Iris pigment epithelial cell (primary cell): ENCODE measurements at regions not wholly inside any gene's neighbourhood (a gene's known extent, or its start where the extent isn't known, plus 50 kb on each side); places are given as distances from the start of the nearest gene placed in this dataset.

Experiments
- DNase-seq: peaks from one replicate; pipeline ENCODE4 v3.0.0-alpha.2; 2011; ENCODE audit warnings: low read depth

GRCh38 chr9:1962588-1963106 is 52.5 kb upstream of the SMARCA2 start:
- no peak for DNase-seq

GRCh38 chr9:1964093-1964492 is 51.1 kb upstream of the SMARCA2 start:
- no peak for DNase-seq
